WTC11 (cell line): ENCODE measurements at regions not wholly inside any gene's neighbourhood (a gene's known extent, or its start where the extent isn't known, plus 50 kb on each side); places are given as distances from the start of the nearest gene placed in this dataset.

ENCODE experiments used
- ATAC-seq: fragments of 200-7000 bp; cut with Tn5 transposase; 2 replicates; pipeline ENCODE4 v1.10.0; 2021; ENCODE audit warnings: mild to moderate bottlenecking, moderate library complexity
- CTCF ChIA-PET: fragments of 300-600 bp; sonication (Branson Sonifier 250); formaldehyde crosslinking; loops from one replicate; lab custom pipeline; 2021; ENCODE audit warnings: antibody characterized with exemption; lab: Charles Lee
- POLR2A ChIA-PET: fragments of 350-600 bp; sonication (Branson Sonifier 250); formaldehyde crosslinking; loops from one replicate; lab custom pipeline; 2021; ENCODE audit warnings: antibody characterized with exemption; lab: Charles Lee
- DNase-seq: peaks from one replicate; pipeline ENCODE4 v3.0.0; 2021; ENCODE audit warnings: low spot score
- H3K27ac Mint-ChIP-seq: 2 replicates; pipeline ENCODE4 v1.8.0; 2021; ENCODE audit warnings: mixed read lengths
- H3K27me3 Mint-ChIP-seq: 2 replicates; pipeline ENCODE4 v1.8.0; 2021; ENCODE audit warnings: low read depth, mild to moderate bottlenecking, moderate library complexity, mixed read lengths
- H3K36me3 Mint-ChIP-seq: 2 replicates; pipeline ENCODE4 v1.8.0; 2021; ENCODE audit warnings: mixed read lengths
- H3K4me1 Mint-ChIP-seq: 2 replicates; pipeline ENCODE4 v1.8.0; 2022; ENCODE audit warnings: mixed read lengths
- H3K4me3 Mint-ChIP-seq: 2 replicates; pipeline ENCODE4 v1.8.0; 2021; ENCODE audit warnings: mild to moderate bottlenecking, moderate library complexity, mixed read lengths
- H3K9me3 Mint-ChIP-seq: 2 replicates; pipeline ENCODE4 v1.8.0; 2021; ENCODE audit warnings: mixed read lengths
- AR ChIP-seq: fragments of 250-450 bp; sonication (Bioruptor Pico); IDR thresholded peaks from 2 replicates; pipeline ENCODE4 v1.9.0; 2021; ENCODE audit warnings: mild to moderate bottlenecking
- ATF2 ChIP-seq: sonication (generic); formaldehyde crosslinking; IDR thresholded peaks from 2 replicates; pipeline ENCODE4 v1.8.1; 2022; ENCODE audit warnings: low read depth, missing genetic modification reagents, borderline replicate concordance
- ATF6 ChIP-seq: sonication (generic); formaldehyde crosslinking; IDR thresholded peaks from 2 replicates; pipeline ENCODE4 v1.8.1; 2023; ENCODE audit warnings: mild to moderate bottlenecking, missing genetic modification reagents
- CBFB ChIP-seq: sonication (generic); formaldehyde crosslinking; IDR thresholded peaks from 2 replicates; pipeline ENCODE4 v1.8.1; 2022; ENCODE audit warnings: mild to moderate bottlenecking, low read depth, missing genetic modification reagents
- E2F1 ChIP-seq: sonication (generic); formaldehyde crosslinking; IDR thresholded peaks from 2 replicates; pipeline ENCODE4 v1.8.0; 2022; ENCODE audit warnings: mild to moderate bottlenecking, missing genetic modification reagents
- E2F5 ChIP-seq: sonication (generic); formaldehyde crosslinking; IDR thresholded peaks from 2 replicates; pipeline ENCODE4 v1.8.1; 2022; ENCODE audit warnings: mild to moderate bottlenecking, moderate library complexity, missing genetic modification reagents
- ERG ChIP-seq: fragments of 250-450 bp; sonication (Bioruptor Pico); IDR thresholded peaks from 2 replicates; pipeline ENCODE4 v1.8.0; 2021; ENCODE audit warnings: mild to moderate bottlenecking
- ETV6 ChIP-seq: sonication (generic); formaldehyde crosslinking; IDR thresholded peaks from 2 replicates; pipeline ENCODE4 v1.8.1; 2022; ENCODE audit warnings: mild to moderate bottlenecking, missing genetic modification reagents
- NFE2L1 ChIP-seq: sonication (generic); formaldehyde crosslinking; IDR thresholded peaks from 2 replicates; pipeline ENCODE4 v1.8.1; 2023; ENCODE audit warnings: missing genetic modification reagents
- NR3C1 ChIP-seq: sonication (generic); formaldehyde crosslinking; conservative IDR thresholded peaks from 2 replicates; pipeline ENCODE4 v1.8.1; 2023; ENCODE audit warnings: low read depth, mild to moderate bottlenecking, missing genetic modification reagents
- SMAD3 ChIP-seq: sonication (generic); formaldehyde crosslinking; IDR thresholded peaks from 2 replicates; pipeline ENCODE4 v1.8.0; 2022; ENCODE audit warnings: missing genetic modification reagents, mild to moderate bottlenecking, borderline replicate concordance
- SMAD4 ChIP-seq: sonication (generic); formaldehyde crosslinking; IDR thresholded peaks from 2 replicates; pipeline ENCODE4 v1.8.0; 2022; ENCODE audit warnings: mild to moderate bottlenecking, missing genetic modification reagents
- SOX15 ChIP-seq: fragments of 250-450 bp; sonication (Bioruptor Pico); IDR thresholded peaks from 2 replicates; pipeline ENCODE4 v1.9.0; 2021; ENCODE audit warnings: mild to moderate bottlenecking
- TP53 ChIP-seq: sonication (generic); formaldehyde crosslinking; IDR thresholded peaks from 2 replicates; pipeline ENCODE4 v1.8.1; 2023; ENCODE audit warnings: mild to moderate bottlenecking, missing genetic modification reagents
- ZNF121 ChIP-seq: sonication (generic); formaldehyde crosslinking; IDR thresholded peaks from 2 replicates; pipeline ENCODE4 v1.8.0; 2023; ENCODE audit warnings: missing genetic modification reagents
- ZNF423 ChIP-seq: fragments of 250-450 bp; sonication (Bioruptor Pico); IDR thresholded peaks from 2 replicates; pipeline ENCODE4 v2.1.2; 2022; ENCODE audit warnings: mild to moderate bottlenecking, moderate library complexity
- ZNF512 ChIP-seq: sonication (generic); formaldehyde crosslinking; IDR thresholded peaks from 2 replicates; pipeline ENCODE4 v1.8.1; 2022; ENCODE audit warnings: missing genetic modification reagents, borderline replicate concordance

- ATAC-seq (peak; percentile 82), DNase-seq (peak; percentile 15)
- H3K4me1 Mint-ChIP-seq: peaks cover 12% of the 10 kb centered on the region
- TF ChIP-seq ZNF512 (no peak), ERG (CRISPR knock-in tag) (no peak), E2F1 (CRISPR knock-in tag) (no peak), ATF2 (no peak), ATF6 (CRISPR knock-in tag) (no peak), NR3C1 (CRISPR knock-in tag) (no peak), SOX15 (CRISPR knock-in tag) (no peak), SMAD4 (CRISPR knock-in tag) (no peak), NFE2L1 (CRISPR knock-in tag) (no peak), AR (CRISPR knock-in tag) (no peak), ETV6 (CRISPR knock-in tag) (no peak), E2F5 (CRISPR knock-in tag) (no peak), TP53 (CRISPR knock-in tag) (no peak), CBFB (CRISPR knock-in tag) (no peak), ZNF121 (CRISPR knock-in tag) (no peak), ZNF423 (CRISPR knock-in tag) (no peak), SMAD3 (CRISPR knock-in tag) (no peak)
- TF ChIP-seq, all 79 proteins: peak for 0
- H3K9me3 Mint-ChIP-seq: peaks cover 35% of the 10 kb centered on the region
- H3K4me3 Mint-ChIP-seq: no peak overlapping the region
- CTCF ChIA-PET: no interaction called here
- H3K36me3 Mint-ChIP-seq: peaks cover 7% of the 10 kb centered on the region
- H3K27ac Mint-ChIP-seq: no peak overlapping the region
- peaks cover 44% of the 10 kb centered on the region for H3K27me3 Mint-ChIP-seq
- POLR2A ChIA-PET: no interaction called here
These were observed 313.4 kb downstream of the CDH26 start for GRCh38 chr20:60271597-60271996.
